ENCODE measurements at regions not wholly inside any gene's neighbourhood (a gene's known extent, or its start where the extent isn't known, plus 50 kb on each side); places are given as distances from the start of the nearest gene placed in this dataset.

DNA sequence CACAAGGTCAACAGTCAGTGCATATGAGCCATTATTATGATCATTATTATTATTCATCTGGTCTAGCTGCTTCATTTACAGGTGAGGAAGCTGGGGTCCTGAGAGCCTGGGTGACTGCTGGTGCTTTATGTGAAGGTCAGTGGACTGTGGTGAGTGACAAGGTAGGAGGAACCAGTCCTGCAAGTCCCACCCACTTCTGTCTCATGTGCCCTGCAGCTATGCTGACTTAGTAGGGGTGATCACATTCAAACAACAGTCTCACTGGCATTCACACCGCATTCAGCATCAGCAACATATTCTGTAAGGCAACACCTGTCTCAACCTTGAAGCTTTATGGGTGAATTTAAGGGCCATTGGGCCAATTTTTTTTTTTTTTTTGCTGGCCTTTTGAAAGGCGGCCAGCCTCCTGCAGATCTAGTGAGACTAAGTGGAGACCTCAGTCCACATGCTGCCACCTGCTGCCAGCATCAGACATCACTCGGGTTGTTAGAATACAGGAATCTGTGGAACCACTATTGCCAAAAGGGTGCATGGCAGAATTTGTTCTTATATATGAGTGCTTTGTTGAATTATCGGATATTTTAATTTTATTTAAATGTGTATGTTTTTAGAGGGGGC is 59.9 kb upstream of the CACNA1E start:
- H3K27me3 ChIP-seq (ENCODE audit: control insufficient read depth, insufficient read depth, low read length, poor library complexity, severe bottlenecking): no peaks in the 10 kb centered on the region
- TF ChIP-seq, protein P1, sequence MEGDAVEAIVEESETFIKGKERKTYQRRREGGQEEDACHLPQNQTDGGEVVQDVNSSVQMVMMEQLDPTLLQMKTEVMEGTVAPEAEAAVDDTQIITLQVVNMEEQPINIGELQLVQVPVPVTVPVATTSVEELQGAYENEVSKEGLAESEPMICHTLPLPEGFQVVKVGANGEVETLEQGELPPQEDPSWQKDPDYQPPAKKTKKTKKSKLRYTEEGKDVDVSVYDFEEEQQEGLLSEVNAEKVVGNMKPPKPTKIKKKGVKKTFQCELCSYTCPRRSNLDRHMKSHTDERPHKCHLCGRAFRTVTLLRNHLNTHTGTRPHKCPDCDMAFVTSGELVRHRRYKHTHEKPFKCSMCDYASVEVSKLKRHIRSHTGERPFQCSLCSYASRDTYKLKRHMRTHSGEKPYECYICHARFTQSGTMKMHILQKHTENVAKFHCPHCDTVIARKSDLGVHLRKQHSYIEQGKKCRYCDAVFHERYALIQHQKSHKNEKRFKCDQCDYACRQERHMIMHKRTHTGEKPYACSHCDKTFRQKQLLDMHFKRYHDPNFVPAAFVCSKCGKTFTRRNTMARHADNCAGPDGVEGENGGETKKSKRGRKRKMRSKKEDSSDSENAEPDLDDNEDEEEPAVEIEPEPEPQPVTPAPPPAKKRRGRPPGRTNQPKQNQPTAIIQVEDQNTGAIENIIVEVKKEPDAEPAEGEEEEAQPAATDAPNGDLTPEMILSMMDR (conservative IDR thresholded peaks at IDR 0.05): peak; percentile 77
- DNase-seq: peak; percentile 85
- Mint-ChIP-seq H3K4me3 (no peak overlapping the region), H3K9me3 (no peaks in the 10 kb centered on the region), H3K27ac (no peak overlapping the region), H3K4me1 (peaks cover 2% of the 10 kb centered on the region), H3K36me3 (ENCODE audit: low read depth) (no peaks in the 10 kb centered on the region), H3K27me3 (ENCODE audit: insufficient read depth) (peaks cover 31% of the 10 kb centered on the region)
- WGBS, 2 experiments (ENCODE audit: insufficient coverage in 1 of 2, insufficient read length in 1 of 2): 44 to 100% methylated on average over 1 to 4 of the region's 4 CpGs
- H3K9ac ChIP-seq (ENCODE audit: extremely low read depth, low read length, poor library complexity, severe bottlenecking): no peak overlapping the region
- H3K4me3 ChIP-seq (ENCODE audit: low read length): no peak overlapping the region
- no peaks in the 10 kb centered on the region for H3K36me3 ChIP-seq (ENCODE audit: control insufficient read depth, insufficient read depth, low read length)
- no peaks in the 10 kb centered on the region for H3K9me3 ChIP-seq (ENCODE audit: control insufficient read depth, low read length)
- no peaks in the 10 kb centered on the region for H3K4me1 ChIP-seq (ENCODE audit: control insufficient read depth, insufficient read depth, low read length)
- no peak overlapping the region for H3K27ac ChIP-seq (ENCODE audit: low read depth, low read length)

DNA sequence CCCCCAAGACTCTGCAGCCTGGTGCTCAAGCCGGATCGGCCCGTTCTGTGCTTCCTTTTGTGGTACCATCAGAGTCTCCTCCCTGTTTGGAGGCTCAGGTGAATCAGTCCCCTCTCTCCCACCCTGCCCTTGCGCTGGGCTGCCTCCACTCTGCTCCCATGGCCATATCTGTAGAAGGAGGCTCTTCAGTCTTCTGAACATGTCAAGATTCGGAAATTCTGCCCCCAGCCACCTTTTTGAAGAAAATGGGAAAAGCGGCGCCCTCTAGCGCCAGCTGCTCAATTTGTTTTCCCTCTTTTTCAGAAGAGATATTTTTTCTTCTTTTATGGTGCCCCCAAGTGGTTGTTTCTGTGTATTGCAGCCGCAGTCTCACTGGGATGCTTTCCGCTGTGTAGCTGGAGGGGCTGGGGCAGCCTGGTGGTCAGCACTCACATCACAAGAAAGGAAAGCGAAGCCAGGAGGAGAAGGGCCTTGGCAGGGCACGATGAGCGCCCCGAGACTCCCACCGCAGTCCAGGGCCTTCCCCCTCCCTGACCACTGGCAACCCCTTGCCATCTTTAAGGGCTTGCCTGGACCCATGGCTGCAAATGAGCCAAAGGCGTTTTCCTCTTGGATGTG is 58.4 kb upstream of the CACNA1E start:
- Mint-ChIP-seq H3K27me3 (ENCODE audit: insufficient read depth) (peaks cover 31% of the 10 kb centered on the region), H3K27ac (no peak overlapping the region), H3K36me3 (ENCODE audit: low read depth) (no peaks in the 10 kb centered on the region), H3K4me3 (no peak overlapping the region), H3K9me3 (no peaks in the 10 kb centered on the region), H3K4me1 (peaks cover 2% of the 10 kb centered on the region)
- 13 to 32% methylated on average over 9 to 16 of the region's 16 CpGs for WGBS, 2 experiments (ENCODE audit: insufficient coverage in 1 of 2, insufficient read length in 1 of 2)
- no peak overlapping the region for H3K9ac ChIP-seq (ENCODE audit: extremely low read depth, low read length, poor library complexity, severe bottlenecking)
- no peaks in the 10 kb centered on the region for H3K4me1 ChIP-seq (ENCODE audit: control insufficient read depth, insufficient read depth, low read length)
- no peak overlapping the region for H3K27ac ChIP-seq (ENCODE audit: low read depth, low read length)
- no peak overlapping the region for H3K4me3 ChIP-seq (ENCODE audit: low read length)
- peak; percentile 97 for DNase-seq
- TF ChIP-seq, protein P1 (conservative IDR thresholded peaks at IDR 0.05): peak; percentile 99
- no peaks in the 10 kb centered on the region for H3K36me3 ChIP-seq (ENCODE audit: control insufficient read depth, insufficient read depth, low read length)
- H3K27me3 ChIP-seq (ENCODE audit: control insufficient read depth, insufficient read depth, low read length, poor library complexity, severe bottlenecking): no peaks in the 10 kb centered on the region
- no peaks in the 10 kb centered on the region for H3K9me3 ChIP-seq (ENCODE audit: control insufficient read depth, low read length)

DNA sequence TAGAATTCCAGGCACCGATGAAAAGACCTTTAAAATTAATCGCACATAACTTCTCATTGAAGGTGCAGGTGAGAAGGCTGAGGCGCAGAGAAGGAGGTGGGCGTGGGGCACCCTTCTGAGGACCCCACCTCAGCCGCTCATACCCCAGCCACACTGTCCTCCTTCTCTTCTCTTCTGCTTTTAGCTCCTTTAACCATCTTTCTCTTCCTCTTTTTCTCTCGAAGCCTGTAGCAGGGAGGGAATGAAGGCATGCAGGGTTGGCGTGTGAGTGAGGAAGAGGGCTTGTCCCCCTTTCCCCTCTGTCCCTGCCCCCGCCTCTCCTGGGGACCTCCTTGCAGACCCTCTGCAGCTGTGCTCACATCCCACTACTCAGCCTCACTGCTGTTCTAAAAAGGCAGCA is 57.8 kb upstream of the CACNA1E start:
- Histone ChIP-seq H3K27ac (ENCODE audit: low read depth, low read length) (no peak overlapping the region), H3K9ac (ENCODE audit: extremely low read depth, low read length, poor library complexity, severe bottlenecking) (no peak overlapping the region), H3K4me1 (ENCODE audit: control insufficient read depth, insufficient read depth, low read length) (no peaks in the 10 kb centered on the region), H3K36me3 (ENCODE audit: control insufficient read depth, insufficient read depth, low read length) (no peaks in the 10 kb centered on the region), H3K9me3 (ENCODE audit: control insufficient read depth, low read length) (no peaks in the 10 kb centered on the region), H3K27me3 (ENCODE audit: control insufficient read depth, insufficient read depth, low read length, poor library complexity, severe bottlenecking) (no peaks in the 10 kb centered on the region), H3K4me3 (ENCODE audit: low read length) (no peak overlapping the region)
- peaks cover 31% of the 10 kb centered on the region for H3K27me3 Mint-ChIP-seq (ENCODE audit: insufficient read depth)
- H3K4me3 Mint-ChIP-seq: no peak overlapping the region
- H3K9me3 Mint-ChIP-seq: no peaks in the 10 kb centered on the region
- no peaks in the 10 kb centered on the region for H3K36me3 Mint-ChIP-seq (ENCODE audit: low read depth)
- WGBS, 2 experiments (ENCODE audit: insufficient coverage in 1 of 2, insufficient read length in 1 of 2): 88% methylated on average over 7 of the region's 8 CpGs; no CpG with 5 or more reads in 1 of the 2 experiments
- H3K27ac Mint-ChIP-seq: no peak overlapping the region
- H3K4me1 Mint-ChIP-seq: peaks cover 2% of the 10 kb centered on the region
- DNase-seq: no peak
- TF ChIP-seq, protein P1 (conservative IDR thresholded peaks at IDR 0.05): no peak

All from endodermal cell (in vitro differentiated cells).